DMS 273 treated with DMSO at 0.1 percent for 48 hours (cell line): ENCODE measurements at regions not wholly inside any gene's neighbourhood (a gene's known extent, or its start where the extent isn't known, plus 50 kb on each side); places are given as distances from the start of the nearest gene placed in this dataset.

ENCODE experiments used
- DNase-seq: peaks from one replicate; lab custom pipeline; 2025; lab: John Stamatoyannopoulos, UW

DNA sequence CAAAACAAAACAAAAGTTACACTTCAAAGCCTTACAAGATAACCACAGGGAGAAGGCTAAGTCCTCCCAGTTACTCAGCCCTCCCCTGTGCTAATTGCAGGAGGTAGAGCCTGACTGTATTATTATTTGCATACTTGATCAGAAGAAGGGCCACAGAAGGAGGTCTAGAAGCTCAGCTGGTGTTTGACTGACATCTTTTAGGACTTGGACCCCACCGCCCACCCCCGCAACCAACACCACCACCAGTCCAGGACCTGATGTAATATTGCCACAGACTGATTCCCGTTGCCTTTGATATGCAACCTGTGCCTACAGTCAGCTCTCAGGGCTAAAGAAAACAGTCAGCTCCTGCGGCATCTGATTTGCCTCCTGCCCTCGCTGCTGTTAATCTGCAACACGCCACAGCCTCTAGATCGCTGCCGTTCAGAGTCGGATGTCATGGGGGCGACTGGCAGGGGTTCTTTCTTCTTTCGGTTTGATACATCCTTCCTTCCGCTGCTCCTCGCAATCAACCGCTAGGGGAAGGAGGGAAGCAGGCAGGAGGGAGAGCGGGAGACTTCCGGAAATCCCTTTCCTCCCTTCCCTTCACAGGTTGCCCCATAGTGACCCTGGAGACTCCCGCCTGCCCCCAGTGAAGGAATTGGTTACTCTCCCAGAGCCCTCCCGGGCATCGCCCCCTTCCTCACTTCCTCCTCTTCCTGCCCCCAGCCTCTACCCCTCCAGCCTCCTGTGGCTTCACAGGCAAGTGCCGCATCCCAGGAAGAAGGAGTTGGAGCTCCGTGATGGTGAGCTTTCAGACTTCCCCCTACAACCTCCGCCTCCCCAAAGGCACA is 90.5 kb upstream of the SOX9 start:
- DNase-seq: no peak

DNA sequence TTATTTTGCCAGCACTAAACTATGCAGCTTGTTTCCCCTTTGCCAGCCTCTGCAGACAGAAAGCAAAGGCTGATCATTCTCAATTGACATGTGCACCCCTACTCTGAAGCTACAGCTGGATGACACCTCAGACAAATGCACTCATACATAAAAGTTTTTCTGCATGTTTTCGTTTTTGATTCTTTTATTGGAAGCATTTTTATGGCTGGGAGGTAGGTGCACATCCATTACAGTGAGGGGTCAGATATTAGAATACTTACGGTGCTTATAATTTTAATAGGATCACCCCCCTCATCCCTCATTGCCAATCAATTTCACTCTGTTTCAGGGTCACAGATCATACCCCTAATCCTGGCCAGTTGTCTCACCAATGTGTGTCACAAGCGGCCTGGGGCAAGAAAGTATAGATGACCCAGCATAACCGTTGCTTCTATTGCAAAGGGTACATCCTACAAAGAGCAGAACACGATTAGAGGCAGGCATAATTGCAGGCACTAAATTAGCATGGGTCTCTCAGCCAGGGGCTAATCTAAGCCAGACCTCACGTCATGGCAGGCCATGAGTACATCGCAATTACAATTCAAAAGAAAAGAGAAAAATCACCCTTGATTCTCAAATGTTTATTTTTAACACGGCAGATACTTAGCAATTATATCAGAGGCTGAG is 89.5 kb upstream of the SOX9 start:
- no peak for DNase-seq

- no peak for DNase-seq
These were observed 87.5 kb upstream of the SOX9 start for GRCh38 chr17:72033334-72033733.

DNA sequence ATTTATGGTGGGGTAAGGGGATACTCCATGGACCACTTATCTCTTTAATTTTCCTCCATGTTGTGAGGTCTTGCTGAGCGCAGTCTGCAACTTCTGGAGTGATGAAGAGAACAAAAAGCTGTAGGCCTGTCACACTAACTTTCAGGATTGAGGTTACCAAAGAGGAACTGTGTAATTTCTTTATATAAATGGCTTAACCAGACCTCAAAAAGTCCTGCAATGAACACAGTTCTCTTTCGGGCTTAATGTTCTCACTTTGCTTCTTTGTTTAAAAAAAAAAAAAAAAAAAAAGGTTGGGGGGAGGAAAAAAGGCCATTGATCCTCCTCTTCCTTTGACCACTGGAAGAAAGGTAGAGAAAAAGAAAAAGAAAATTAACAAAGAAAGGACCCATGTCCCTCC is 86.8 kb upstream of the SOX9 start:
- DNase-seq: no peak

DNA sequence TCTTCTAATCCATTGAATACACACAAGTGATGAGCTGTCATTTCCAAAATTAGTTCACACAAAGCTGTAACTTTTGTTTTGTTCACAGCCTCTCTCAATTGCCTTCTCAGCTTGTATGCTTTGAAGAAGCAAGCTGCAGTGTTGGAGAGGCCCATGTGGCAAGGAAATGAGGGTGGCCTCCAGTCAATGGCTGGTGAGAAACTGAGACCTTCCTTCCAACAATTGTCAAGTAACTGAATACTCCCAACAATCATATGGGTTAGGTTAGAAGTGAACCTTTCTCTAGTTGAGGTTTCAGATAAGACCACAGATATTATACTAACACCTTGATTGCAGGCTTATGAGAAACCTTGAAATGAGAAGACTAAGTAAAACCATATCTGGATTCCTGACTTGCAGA is 82.4 kb upstream of the SOX9 start:
- DNase-seq: no peak

DNA sequence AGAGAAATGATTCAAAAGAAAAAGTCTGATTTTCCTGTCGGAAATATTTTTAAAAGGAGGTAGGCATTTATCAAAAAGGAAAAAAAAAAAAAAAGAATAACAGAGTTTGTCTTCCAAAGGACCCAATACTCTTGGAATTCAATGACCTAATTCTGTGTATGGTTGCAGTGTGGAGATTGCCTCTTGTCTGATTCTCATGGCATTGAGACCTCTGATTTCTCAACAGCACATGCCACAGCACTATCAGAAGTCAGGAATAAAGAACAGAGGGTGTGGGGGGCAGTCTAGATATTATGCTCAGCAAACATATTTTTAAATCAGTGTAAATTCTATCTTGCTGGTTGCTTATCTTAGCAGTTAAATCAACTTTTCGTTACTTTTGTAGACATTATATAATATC is 81.3 kb upstream of the SOX9 start:
- DNase-seq: no peak

GRCh38 chr17:72046178-72046577 is 74.6 kb upstream of the SOX9 start:
- DNase-seq: no peak

GRCh38 chr17:72046643-72047612 is 73.9 kb upstream of the SOX9 start:
- no peak for DNase-seq

DNA sequence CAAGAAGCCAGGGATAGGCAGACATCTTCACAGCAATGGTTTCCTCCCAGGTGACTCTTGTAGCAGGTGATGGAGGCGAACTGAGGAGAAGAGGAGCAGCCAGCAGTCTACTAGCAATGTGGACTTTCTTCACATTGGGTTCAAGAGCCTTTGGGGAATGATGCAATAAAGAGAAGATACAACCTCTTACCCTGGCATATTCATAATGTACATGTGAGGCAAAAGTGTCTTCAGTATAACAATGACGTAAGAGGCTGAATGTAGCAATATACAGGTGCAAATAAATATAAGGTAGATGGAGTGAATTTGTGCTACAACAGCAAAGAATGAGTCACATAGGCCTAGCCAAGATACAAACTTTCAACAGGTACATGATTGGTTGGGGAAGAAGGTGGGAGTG is 70.9 kb upstream of the SOX9 start:
- DNase-seq: no peak

GRCh38 chr17:72053036-72053435 is 67.8 kb upstream of the SOX9 start:
- no peak for DNase-seq

- peak; percentile 45 for DNase-seq
These were observed 67.4 kb upstream of the SOX9 start for GRCh38 chr17:72053449-72053848.

- DNase-seq: no peak
These were observed 64.7 kb upstream of the SOX9 start for GRCh38 chr17:72056155-72056554.

GRCh38 chr17:72056727-72057290 is 64.0 kb upstream of the SOX9 start:
- DNase-seq: no peak

DNA sequence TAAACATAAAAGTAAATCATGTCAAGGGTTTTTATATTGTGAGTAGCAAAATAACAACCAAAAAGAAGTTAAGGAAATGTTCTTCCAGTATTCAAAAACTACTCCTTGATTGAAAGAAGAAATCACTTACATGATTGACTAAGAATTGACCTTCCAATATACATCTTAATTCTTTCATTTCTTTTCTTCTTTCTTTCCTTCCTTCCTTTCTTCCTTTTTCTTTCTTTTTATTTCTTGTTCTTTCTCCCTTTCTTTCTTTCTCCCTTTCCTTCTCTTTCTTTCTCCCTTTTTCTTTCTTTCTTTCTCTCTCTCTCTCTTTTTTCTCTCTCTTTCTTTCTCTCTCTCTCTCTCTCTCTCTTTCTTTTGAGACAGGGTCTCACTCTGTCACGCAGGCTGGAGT is 60.7 kb upstream of the SOX9 start:
- no peak for DNase-seq

GRCh38 chr17:72063262-72063661 is 57.6 kb upstream of the SOX9 start:
- DNase-seq: no peak

- DNase-seq: no peak
These were observed 56.9 kb upstream of the SOX9 start for GRCh38 chr17:72063756-72064450.

GRCh38 chr17:72064606-72065193 is 56.1 kb upstream of the SOX9 start:
- no peak for DNase-seq

- DNase-seq: no peak
These were observed 55.3 kb upstream of the SOX9 start for GRCh38 chr17:72065556-72065955.

DNA sequence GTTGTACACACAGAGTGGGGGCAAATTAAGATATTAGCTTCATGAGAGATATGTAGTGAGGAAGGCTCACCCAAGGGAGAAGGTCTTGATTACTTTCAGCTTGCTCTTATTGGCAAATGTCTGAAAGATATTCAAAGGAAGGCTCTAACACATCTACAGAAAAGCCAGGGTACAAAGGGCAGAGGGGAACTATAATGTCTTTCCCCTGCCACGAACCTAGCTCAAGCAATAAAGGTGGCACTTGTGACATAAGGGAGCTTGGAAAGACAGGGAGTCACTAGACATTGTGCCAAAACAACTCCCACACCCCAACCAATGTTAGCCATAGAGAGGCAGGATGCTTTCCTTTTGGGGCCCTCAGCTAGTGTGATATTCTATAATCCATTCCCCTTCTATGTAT is 52.2 kb upstream of the SOX9 start:
- DNase-seq: no peak

DNA sequence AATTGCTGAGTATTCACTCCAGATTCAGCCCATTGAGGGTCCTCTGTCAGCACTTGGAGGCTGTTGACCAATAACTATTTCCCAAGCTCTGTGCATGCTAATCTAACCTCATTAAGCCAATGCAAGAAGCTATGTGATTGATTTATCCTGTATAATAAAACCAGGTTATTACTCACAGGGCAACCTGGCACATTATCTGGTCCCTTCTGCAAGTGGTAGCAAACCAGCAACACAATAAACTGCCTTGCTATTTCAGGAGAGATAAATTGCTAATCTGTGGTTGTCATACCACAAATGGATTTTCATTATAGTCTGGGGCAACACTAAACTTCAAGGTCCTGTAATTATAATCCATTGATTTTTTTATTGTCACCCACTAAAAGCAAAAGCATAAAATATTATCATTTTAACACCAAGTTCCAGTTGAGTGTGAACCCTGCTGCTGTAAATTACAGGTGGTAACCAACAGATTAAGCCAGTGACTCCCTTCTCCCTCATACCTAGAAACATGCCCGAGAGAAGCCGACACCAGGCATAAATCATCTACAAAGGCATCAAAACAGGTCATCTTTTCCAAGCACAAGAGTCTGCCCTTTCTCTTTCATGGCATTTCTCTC is 51.1 kb upstream of the SOX9 start:
- no peak for DNase-seq
